MCF 10A (cell line): ENCODE measurements at regions not wholly inside any gene's neighbourhood (a gene's known extent, or its start where the extent isn't known, plus 50 kb on each side); places are given as distances from the start of the nearest gene placed in this dataset.

Experiments used
- BruUV-seq: library from RNA; stranded (reverse); fragments of 400-500 nt; replicated peaks from 2 replicates; lab custom pipeline; 2021; lab: Mats Ljungman, UMichigan
- CTCF ChIA-PET: fragments of 300-600 bp; sonication (Branson Sonifier 250); formaldehyde crosslinking; extraction: SDS; loops from one replicate; lab custom pipeline; 2021; ENCODE audit warnings: antibody characterized with exemption, inconsistent platforms; lab: Yijun Ruan, JAX
- POLR2A ChIA-PET: fragments of 300-600, 350-650 bp; sonication (Branson Sonifier 250); formaldehyde crosslinking; extraction: SDS; loops from one replicate; lab custom pipeline; 2020; ENCODE audit warnings: antibody characterized with exemption, inconsistent platforms; lab: Yijun Ruan, JAX
- DNase-seq: peaks from one replicate; pipeline ENCODE4 v3.0.0-alpha.2; 2018; ENCODE audit not compliant: unreplicated experiment
- H3K27ac Mint-ChIP-seq: one replicate; pipeline ENCODE4 v1.8.0; 2022; ENCODE audit warnings: mild to moderate bottlenecking, low read depth, mixed read lengths; ENCODE audit not compliant: unreplicated experiment
- H3K27me3 Mint-ChIP-seq: one replicate; pipeline ENCODE4 v1.8.0; 2022; ENCODE audit warnings: mixed read lengths; ENCODE audit not compliant: insufficient read depth, unreplicated experiment
- H3K36me3 Mint-ChIP-seq: one replicate; pipeline ENCODE4 v1.8.0; 2022; ENCODE audit warnings: mild to moderate bottlenecking, moderate library complexity, mixed read lengths; ENCODE audit not compliant: insufficient read depth, unreplicated experiment
- H3K4me1 Mint-ChIP-seq: one replicate; pipeline ENCODE4 v1.8.0; 2022; ENCODE audit warnings: mixed read lengths; ENCODE audit not compliant: insufficient read depth, unreplicated experiment
- H3K4me3 Mint-ChIP-seq: one replicate; pipeline ENCODE4 v1.8.0; 2022; ENCODE audit warnings: mild to moderate bottlenecking, moderate library complexity, mixed read lengths; ENCODE audit not compliant: unreplicated experiment
- H3K9me3 Mint-ChIP-seq: one replicate; pipeline ENCODE4 v1.8.0; 2022; ENCODE audit warnings: mixed read lengths; ENCODE audit not compliant: unreplicated experiment
- CTCF ChIP-seq: fragments of 200-600 bp; IDR thresholded peaks from one replicate; pipeline ENCODE4 v1.8.0; 2022; ENCODE audit warnings: antibody characterized with exemption, mild to moderate bottlenecking; ENCODE audit not compliant: unreplicated experiment
- intact Hi-C: fragments of 100-400 bp; cut with micrococcal nuclease; formaldehyde crosslinking; loops from 2 replicates; pipeline ENCODE4 v1.14.1; 2022

GRCh38 chr2:217660423-217660822 is 342.4 kb downstream of the TNS1 start:
- CTCF ChIA-PET, result interaction anchor here (0.7 kb wide), 1 partner anchor 11 kb away, joined by 3 read pairs; no protein-coding TSS in a partner anchor
- BruUV-seq, result no TSS peak
- POLR2A ChIA-PET, result no interaction called here
- Mint-ChIP-seq H3K27me3 (peaks cover 38% of the 10 kb centered on the region), H3K4me1 (peaks cover 5% of the 10 kb centered on the region), H3K36me3 (peaks cover 5% of the 10 kb centered on the region), H3K27ac (no peak overlapping the region), H3K9me3 (no peaks in the 10 kb centered on the region), H3K4me3 (no peak overlapping the region)
- TF ChIP-seq CTCF, result no peak
- intact Hi-C loops, result no loop called here
- no peak for DNase-seq

- H3K9me3 Mint-ChIP-seq, result no peaks in the 10 kb centered on the region
- no peak for DNase-seq
- ChIA-PET POLR2A (no interaction called here), CTCF (interaction anchor here (1.6 kb wide), 1 partner anchor 8 kb away, joined by 6 read pairs; no protein-coding TSS in a partner anchor)
- intact Hi-C loops, result no loop called here
- peaks cover 5% of the 10 kb centered on the region for H3K36me3 Mint-ChIP-seq
- BruUV-seq, result no TSS peak
- H3K4me1 Mint-ChIP-seq, result no peaks in the 10 kb centered on the region
- no peak overlapping the region for H3K4me3 Mint-ChIP-seq
- peaks cover 38% of the 10 kb centered on the region for H3K27me3 Mint-ChIP-seq
- no peak overlapping the region for H3K27ac Mint-ChIP-seq
- TF ChIP-seq CTCF, result no peak
These were observed 344.0 kb downstream of the TNS1 start for GRCh38 chr2:217658806-217659205.

- Mint-ChIP-seq H3K9me3 (no peaks in the 10 kb centered on the region), H3K36me3 (peaks cover 5% of the 10 kb centered on the region), H3K4me3 (no peak overlapping the region), H3K4me1 (peaks cover 10% of the 10 kb centered on the region), H3K27ac (no peak overlapping the region), H3K27me3 (peaks cover 38% of the 10 kb centered on the region)
- no peak for TF ChIP-seq CTCF
- DNase-seq, result no peak
- intact Hi-C loops, result no loop called here
- BruUV-seq, result no TSS peak
- ChIA-PET CTCF (interaction anchor here (0.6 kb wide), 1 partner anchor 24 kb away, joined by 3 read pairs; no protein-coding TSS in a partner anchor), POLR2A (interaction anchor here (0.6 kb wide), 1 partner anchor 314 kb away, joined by 5 read pairs; no protein-coding TSS in a partner anchor)
These were observed 345.5 kb downstream of the TNS1 start for GRCh38 chr2:217657252-217657651.

- Mint-ChIP-seq H3K9me3 (no peaks in the 10 kb centered on the region), H3K4me3 (no peak overlapping the region), H3K27me3 (peaks cover 38% of the 10 kb centered on the region), H3K4me1 (peaks cover 10% of the 10 kb centered on the region), H3K36me3 (peaks cover 5% of the 10 kb centered on the region), H3K27ac (no peak overlapping the region)
- BruUV-seq, result no TSS peak
- ChIA-PET POLR2A (no interaction called here), CTCF (interaction anchor here (0.7 kb wide), 1 partner anchor 207 kb away, joined by 3 read pairs; no protein-coding TSS in a partner anchor)
- DNase-seq, result no peak
- TF ChIP-seq CTCF, result no peak
- intact Hi-C loops, result no loop called here
These were observed 346.5 kb downstream of the TNS1 start for GRCh38 chr2:217656316-217656715.
